ENCODE measurements at regions not wholly inside any gene's neighbourhood (a gene's known extent, or its start where the extent isn't known, plus 50 kb on each side); places are given as distances from the start of the nearest gene placed in this dataset.

DNA sequence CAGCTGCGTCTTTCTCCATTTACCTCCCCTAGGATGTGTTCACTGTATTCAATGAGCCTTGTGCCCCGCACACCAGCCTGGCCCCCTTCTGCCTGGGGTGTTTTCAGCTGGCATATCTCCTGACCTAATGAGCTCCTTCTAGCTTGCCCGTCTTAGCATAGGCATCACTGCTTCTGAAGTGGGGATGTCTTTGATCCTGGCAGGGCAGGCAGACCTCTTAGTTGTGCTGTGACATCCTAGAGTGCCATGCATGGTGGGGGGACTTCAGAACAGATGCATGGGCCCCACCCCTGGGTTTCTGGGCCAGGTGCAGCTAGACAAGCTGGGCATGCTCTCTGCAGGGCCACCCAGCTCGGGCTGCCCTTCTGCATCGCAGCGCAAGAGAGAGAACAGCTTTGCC lies 172.7 kb downstream of the GADD45G start:
- Histone ChIP-seq H3K27me3 (peaks cover 6% of the 10 kb centered on the region), H3K9me3 (no peaks in the 10 kb centered on the region), H3K4me1 (no peaks in the 10 kb centered on the region), H3K4me3 (no peak overlapping the region), H3K36me3 (no peaks in the 10 kb centered on the region), H3K27ac (no peak overlapping the region)
- whole genome bisulfite sequencing, 2 donors (ENCODE audit: low coverage in 1 of 2): 29% methylated on average over 2 of the region's 6 CpGs; no CpG with 5 or more reads in 1 of the 2 donors
- no peak for ATAC-seq
- TF ChIP-seq POLR2AphosphoS5 (IDR thresholded peaks at IDR 0.05) (no peak), POLR2A (IDR thresholded peaks at IDR 0.05) (no peak), EP300 (IDR thresholded peaks at IDR 0.05) (no peak)
- TF ChIP-seq, protein P1, sequence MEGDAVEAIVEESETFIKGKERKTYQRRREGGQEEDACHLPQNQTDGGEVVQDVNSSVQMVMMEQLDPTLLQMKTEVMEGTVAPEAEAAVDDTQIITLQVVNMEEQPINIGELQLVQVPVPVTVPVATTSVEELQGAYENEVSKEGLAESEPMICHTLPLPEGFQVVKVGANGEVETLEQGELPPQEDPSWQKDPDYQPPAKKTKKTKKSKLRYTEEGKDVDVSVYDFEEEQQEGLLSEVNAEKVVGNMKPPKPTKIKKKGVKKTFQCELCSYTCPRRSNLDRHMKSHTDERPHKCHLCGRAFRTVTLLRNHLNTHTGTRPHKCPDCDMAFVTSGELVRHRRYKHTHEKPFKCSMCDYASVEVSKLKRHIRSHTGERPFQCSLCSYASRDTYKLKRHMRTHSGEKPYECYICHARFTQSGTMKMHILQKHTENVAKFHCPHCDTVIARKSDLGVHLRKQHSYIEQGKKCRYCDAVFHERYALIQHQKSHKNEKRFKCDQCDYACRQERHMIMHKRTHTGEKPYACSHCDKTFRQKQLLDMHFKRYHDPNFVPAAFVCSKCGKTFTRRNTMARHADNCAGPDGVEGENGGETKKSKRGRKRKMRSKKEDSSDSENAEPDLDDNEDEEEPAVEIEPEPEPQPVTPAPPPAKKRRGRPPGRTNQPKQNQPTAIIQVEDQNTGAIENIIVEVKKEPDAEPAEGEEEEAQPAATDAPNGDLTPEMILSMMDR (IDR thresholded peaks at IDR 0.05): no peak

DNA sequence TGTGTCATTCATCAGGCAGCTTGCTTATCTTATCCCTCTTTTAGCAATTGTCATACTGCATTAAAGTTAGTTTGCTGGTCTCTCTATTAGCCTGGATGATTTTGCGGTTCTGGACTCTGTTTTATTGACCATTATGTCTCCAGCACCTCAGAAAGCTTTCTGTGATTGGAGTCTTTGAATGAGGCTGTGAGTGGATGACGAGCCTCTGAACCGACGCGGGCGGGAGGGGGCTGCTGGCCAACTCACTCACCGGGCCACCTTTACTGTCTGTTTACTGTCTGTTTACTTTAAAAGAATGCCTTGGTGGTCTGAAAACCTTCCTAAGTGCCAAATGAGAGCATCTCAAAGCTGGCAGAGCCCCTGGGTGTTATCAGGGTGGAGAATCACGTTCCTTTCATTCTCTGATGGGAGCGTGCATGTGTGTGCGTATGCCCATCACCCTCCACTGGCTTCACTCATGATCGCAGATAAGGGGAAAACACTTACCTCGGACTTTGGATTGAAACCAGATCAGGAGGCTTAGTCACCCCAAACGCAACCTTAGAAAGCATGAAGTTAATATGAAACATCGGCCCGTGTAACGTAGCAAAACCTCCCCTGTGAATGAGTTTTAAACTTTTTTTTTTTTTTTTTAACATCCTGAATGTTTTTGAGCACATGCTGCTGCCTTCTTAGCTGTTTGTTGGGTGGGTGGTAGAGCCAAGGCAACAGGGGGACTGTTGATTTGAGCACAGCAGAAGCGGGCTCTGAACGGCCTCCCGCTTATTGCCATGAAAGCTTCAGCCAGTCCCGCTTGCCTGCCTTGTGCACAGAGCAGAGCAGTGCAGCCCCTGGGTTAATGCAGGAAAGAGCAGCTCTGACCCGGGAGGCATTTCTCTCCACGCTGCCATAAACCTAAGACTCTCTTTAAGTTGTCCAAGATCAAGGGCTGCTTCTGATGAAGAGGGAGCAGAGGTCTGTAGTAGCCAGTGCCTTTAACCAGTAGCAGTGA lies 173.6 kb downstream of the GADD45G start:
- TF ChIP-seq POLR2AphosphoS5 (IDR thresholded peaks at IDR 0.05): no peak
- TF ChIP-seq POLR2A (IDR thresholded peaks at IDR 0.05): no peak
- TF ChIP-seq, protein P1 (IDR thresholded peaks at IDR 0.05): no peak
- no peak for TF ChIP-seq EP300 (IDR thresholded peaks at IDR 0.05)
- Histone ChIP-seq H3K27me3 (peaks cover 6% of the 10 kb centered on the region), H3K9me3 (no peaks in the 10 kb centered on the region), H3K27ac (no peak overlapping the region), H3K36me3 (no peaks in the 10 kb centered on the region), H3K4me3 (no peak overlapping the region), H3K4me1 (no peaks in the 10 kb centered on the region)
- no peak for ATAC-seq
- 64 to 81% methylated on average over 11 to 12 of the region's 22 CpGs for WGBS, 2 donors (ENCODE audit: low coverage in 1 of 2)

- no peak for TF ChIP-seq EP300 (IDR thresholded peaks at IDR 0.05)
- TF ChIP-seq POLR2A (IDR thresholded peaks at IDR 0.05): no peak
- no peak for TF ChIP-seq POLR2AphosphoS5 (IDR thresholded peaks at IDR 0.05)
- TF ChIP-seq, protein P1 (IDR thresholded peaks at IDR 0.05): no peak
- H3K36me3 ChIP-seq: no peaks in the 10 kb centered on the region
- no peak for ATAC-seq
- no peak overlapping the region for H3K27ac ChIP-seq
- no peaks in the 10 kb centered on the region for H3K4me1 ChIP-seq
- H3K27me3 ChIP-seq: peaks cover 6% of the 10 kb centered on the region
- H3K9me3 ChIP-seq: no peaks in the 10 kb centered on the region
- 31 to 65% methylated on average over 6 to 7 of the region's 7 CpGs for WGBS, 2 donors (ENCODE audit: low coverage in 1 of 2)
- H3K4me3 ChIP-seq: no peak overlapping the region
Observed at GRCh38 chr9:89779405-89780203, 174.8 kb downstream of the GADD45G start.

- Histone ChIP-seq H3K36me3 (no peaks in the 10 kb centered on the region), H3K9me3 (no peaks in the 10 kb centered on the region), H3K27me3 (peaks cover 6% of the 10 kb centered on the region), H3K27ac (no peak overlapping the region), H3K4me1 (no peaks in the 10 kb centered on the region), H3K4me3 (no peak overlapping the region)
- 46 to 51% methylated on average over 3 to 4 of the region's 4 CpGs for WGBS, 2 donors (ENCODE audit: low coverage in 1 of 2)
- TF ChIP-seq POLR2AphosphoS5 (IDR thresholded peaks at IDR 0.05) (no peak), POLR2A (IDR thresholded peaks at IDR 0.05) (no peak), EP300 (IDR thresholded peaks at IDR 0.05) (no peak)
- TF ChIP-seq, protein P1 (IDR thresholded peaks at IDR 0.05): no peak
- ATAC-seq: no peak
Observed at GRCh38 chr9:89780959-89781358, 176.1 kb downstream of the GADD45G start.

Measured in gastroesophageal sphincter (tissue), 4 donors.